Osteoblast (primary cell): ENCODE measurements at regions not wholly inside any gene's neighbourhood (a gene's known extent, or its start where the extent isn't known, plus 50 kb on each side); places are given as distances from the start of the nearest gene placed in this dataset.
"Not testable (repeated sequence)": the region's sequence is repeated elsewhere in the genome, so short reads cannot be mapped to it uniquely, and the experiment has no call there.

ENCODE experiments used
- DNase-seq: peaks from one replicate; pipeline ENCODE4 v3.0.0; 2011; ENCODE audit warnings: low spot score, mixed read lengths; ENCODE audit not compliant: insufficient read length; ENCODE audit errors: missing footprints
- H2AFZ ChIP-seq: 2 replicates; pipeline ENCODE4 v1.6.0; 2011; ENCODE audit warnings: mild to moderate bottlenecking, low read length
- H3K27ac ChIP-seq: 2 replicates; pipeline ENCODE4 v1.5.1; 2011; ENCODE audit warnings: mild to moderate bottlenecking, low read depth, low read length, moderate library complexity
- H3K27me3 ChIP-seq: 2 replicates; pipeline ENCODE4 v1.6.0; 2012; ENCODE audit warnings: mild to moderate bottlenecking, control low read depth, inconsistent platforms, low read length, moderate library complexity; ENCODE audit not compliant: insufficient read depth
- H3K36me3 ChIP-seq: 2 replicates; pipeline ENCODE4 v1.5.1; 2011; ENCODE audit warnings: mild to moderate bottlenecking, low read length, control low read depth, moderate library complexity; ENCODE audit not compliant: insufficient read depth
- H3K4me1 ChIP-seq: 2 replicates; pipeline ENCODE4 v1.5.1; 2011; ENCODE audit warnings: mild to moderate bottlenecking, low read length, control low read depth, moderate library complexity; ENCODE audit not compliant: insufficient read depth
- H3K4me2 ChIP-seq: 2 replicates; pipeline ENCODE4 v1.6.0; 2011; ENCODE audit warnings: mild to moderate bottlenecking, low read length; ENCODE audit not compliant: insufficient read depth
- H3K4me3 ChIP-seq: fragments of 200-600 bp; sonication (generic); 3 replicates; pipeline ENCODE4 v1.5.1; 2012; ENCODE audit warnings: mild to moderate bottlenecking, low read length, inconsistent platforms; ENCODE audit not compliant: insufficient read depth
- H3K79me2 ChIP-seq: 2 replicates; pipeline ENCODE4 v1.6.0; 2012; ENCODE audit warnings: mild to moderate bottlenecking, low read length, control low read depth, inconsistent platforms; ENCODE audit not compliant: insufficient read depth
- H3K9me3 ChIP-seq: 2 replicates; pipeline ENCODE4 v1.5.1; 2011; ENCODE audit warnings: low read depth, low read length, control low read depth
- H4K20me1 ChIP-seq: 2 replicates; pipeline ENCODE4 v1.6.0; 2012; ENCODE audit warnings: mild to moderate bottlenecking, low read length, control low read depth; ENCODE audit not compliant: insufficient read depth
- CTCF ChIP-seq: IDR thresholded peaks from 2 replicates; pipeline ENCODE4 v1.5.1; 2011; ENCODE audit warnings: mild to moderate bottlenecking, low read depth, low read length, moderate library complexity; ENCODE audit errors: extremely low read depth

GRCh38 chr5:60535951-60536350 is 164.0 kb downstream of the DEPDC1B start:
- TF ChIP-seq CTCF: no peak
- H2AFZ ChIP-seq: no peak overlapping the region
- no peaks in the 10 kb centered on the region for H3K9me3 ChIP-seq
- no peaks in the 10 kb centered on the region for H3K79me2 ChIP-seq
- no peaks in the 10 kb centered on the region for H4K20me1 ChIP-seq
- no peak overlapping the region for H3K4me2 ChIP-seq
- H3K27me3 ChIP-seq: no peaks in the 10 kb centered on the region
- no peak overlapping the region for H3K27ac ChIP-seq
- no peak overlapping the region for H3K4me3 ChIP-seq
- peaks cover 12% of the 10 kb centered on the region for H3K4me1 ChIP-seq
- H3K36me3 ChIP-seq: no peaks in the 10 kb centered on the region
- no peak for DNase-seq

GRCh38 chr5:60535198-60535597 is 164.8 kb downstream of the DEPDC1B start:
- DNase-seq: no peak
- peaks cover 6% of the 10 kb centered on the region for H3K4me1 ChIP-seq
- no peaks in the 10 kb centered on the region for H3K9me3 ChIP-seq
- H3K79me2 ChIP-seq: no peaks in the 10 kb centered on the region
- no peak overlapping the region for H3K4me3 ChIP-seq
- H3K36me3 ChIP-seq: no peaks in the 10 kb centered on the region
- no peak for TF ChIP-seq CTCF
- H2AFZ ChIP-seq: no peak overlapping the region
- H3K4me2 ChIP-seq: no peak overlapping the region
- H3K27ac ChIP-seq: no peak overlapping the region
- H4K20me1 ChIP-seq: no peaks in the 10 kb centered on the region
- H3K27me3 ChIP-seq: no peaks in the 10 kb centered on the region

- H3K9me3 ChIP-seq: no peaks in the 10 kb centered on the region
- H3K4me3 ChIP-seq: no peak overlapping the region
- H2AFZ ChIP-seq: no peak overlapping the region
- H3K4me1 ChIP-seq: no peaks in the 10 kb centered on the region
- no peaks in the 10 kb centered on the region for H3K79me2 ChIP-seq
- no peaks in the 10 kb centered on the region for H4K20me1 ChIP-seq
- H3K27ac ChIP-seq: no peak overlapping the region
- H3K4me2 ChIP-seq: no peak overlapping the region
- no peaks in the 10 kb centered on the region for H3K27me3 ChIP-seq
- H3K36me3 ChIP-seq: no peaks in the 10 kb centered on the region
- no peak for TF ChIP-seq CTCF
- DNase-seq: no peak
Observed at GRCh38 chr5:60533789-60534188, 166.2 kb downstream of the DEPDC1B start.

- not testable (repeated sequence) for H3K4me3 ChIP-seq, DNase-seq, H3K4me1 ChIP-seq, H3K36me3 ChIP-seq, H3K27ac ChIP-seq, H3K4me2 ChIP-seq, H2AFZ ChIP-seq, H4K20me1 ChIP-seq, H3K79me2 ChIP-seq, H3K27me3 ChIP-seq, H3K9me3 ChIP-seq
Observed at GRCh38 chr5:60532796-60533195, 167.2 kb downstream of the DEPDC1B start.

- H3K27ac ChIP-seq, H3K4me1 ChIP-seq, H3K27me3 ChIP-seq, DNase-seq, H2AFZ ChIP-seq, H3K79me2 ChIP-seq, H3K36me3 ChIP-seq, H3K4me3 ChIP-seq, H4K20me1 ChIP-seq, H3K4me2 ChIP-seq, H3K9me3 ChIP-seq: not testable (repeated sequence)
Observed at GRCh38 chr5:60530144-60530848, 169.7 kb downstream of the DEPDC1B start.
